ENCODE measurements at regions not wholly inside any gene's neighbourhood (a gene's known extent, or its start where the extent isn't known, plus 50 kb on each side); places are given as distances from the start of the nearest gene placed in this dataset.

GRCh38 chr2:122610948-122611609 is 855.6 kb downstream of the TSN start:
- peaks cover 5% of the 10 kb centered on the region for H3K9me3 Mint-ChIP-seq
- no peaks in the 10 kb centered on the region for H3K36me3 Mint-ChIP-seq (ENCODE audit: low read depth)
- no peak overlapping the region for H3K27ac Mint-ChIP-seq
- H3K27me3 Mint-ChIP-seq (ENCODE audit: low read depth), result no peaks in the 10 kb centered on the region
- TF ChIP-seq, protein P1, sequence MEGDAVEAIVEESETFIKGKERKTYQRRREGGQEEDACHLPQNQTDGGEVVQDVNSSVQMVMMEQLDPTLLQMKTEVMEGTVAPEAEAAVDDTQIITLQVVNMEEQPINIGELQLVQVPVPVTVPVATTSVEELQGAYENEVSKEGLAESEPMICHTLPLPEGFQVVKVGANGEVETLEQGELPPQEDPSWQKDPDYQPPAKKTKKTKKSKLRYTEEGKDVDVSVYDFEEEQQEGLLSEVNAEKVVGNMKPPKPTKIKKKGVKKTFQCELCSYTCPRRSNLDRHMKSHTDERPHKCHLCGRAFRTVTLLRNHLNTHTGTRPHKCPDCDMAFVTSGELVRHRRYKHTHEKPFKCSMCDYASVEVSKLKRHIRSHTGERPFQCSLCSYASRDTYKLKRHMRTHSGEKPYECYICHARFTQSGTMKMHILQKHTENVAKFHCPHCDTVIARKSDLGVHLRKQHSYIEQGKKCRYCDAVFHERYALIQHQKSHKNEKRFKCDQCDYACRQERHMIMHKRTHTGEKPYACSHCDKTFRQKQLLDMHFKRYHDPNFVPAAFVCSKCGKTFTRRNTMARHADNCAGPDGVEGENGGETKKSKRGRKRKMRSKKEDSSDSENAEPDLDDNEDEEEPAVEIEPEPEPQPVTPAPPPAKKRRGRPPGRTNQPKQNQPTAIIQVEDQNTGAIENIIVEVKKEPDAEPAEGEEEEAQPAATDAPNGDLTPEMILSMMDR (IDR thresholded peaks at IDR 0.05; ENCODE audit: unreplicated experiment in 3 of 3), result no peak
- H3K4me1 Mint-ChIP-seq, result no peaks in the 10 kb centered on the region
- H3K4me3 Mint-ChIP-seq, result no peak overlapping the region

GRCh38 chr2:122622934-122623333 is 867.5 kb downstream of the TSN start:
- H3K4me1 Mint-ChIP-seq, result no peaks in the 10 kb centered on the region
- H3K36me3 Mint-ChIP-seq (ENCODE audit: low read depth), result no peaks in the 10 kb centered on the region
- H3K27ac Mint-ChIP-seq, result no peak overlapping the region
- no peaks in the 10 kb centered on the region for H3K27me3 Mint-ChIP-seq (ENCODE audit: low read depth)
- TF ChIP-seq, protein P1 (IDR thresholded peaks at IDR 0.05; ENCODE audit: unreplicated experiment in 3 of 3), result no peak
- H3K4me3 Mint-ChIP-seq, result no peak overlapping the region
- peaks cover 18% of the 10 kb centered on the region for H3K9me3 Mint-ChIP-seq

GRCh38 chr2:122627388-122627787 is 871.9 kb downstream of the TSN start:
- Mint-ChIP-seq H3K27me3 (ENCODE audit: low read depth) (peaks cover 3% of the 10 kb centered on the region), H3K27ac (no peak overlapping the region), H3K9me3 (peaks cover 2% of the 10 kb centered on the region), H3K36me3 (ENCODE audit: low read depth) (no peaks in the 10 kb centered on the region), H3K4me1 (no peaks in the 10 kb centered on the region), H3K4me3 (no peak overlapping the region)
- TF ChIP-seq, protein P1 (IDR thresholded peaks at IDR 0.05; ENCODE audit: unreplicated experiment in 3 of 3), result no peak

GRCh38 chr2:122634256-122634655 is 878.8 kb downstream of the TSN start:
- Mint-ChIP-seq H3K4me3 (no peak overlapping the region), H3K27me3 (ENCODE audit: low read depth) (peaks cover 3% of the 10 kb centered on the region), H3K36me3 (ENCODE audit: low read depth) (no peaks in the 10 kb centered on the region), H3K9me3 (no peaks in the 10 kb centered on the region), H3K4me1 (peaks cover 15% of the 10 kb centered on the region), H3K27ac (peak overlapping the region in 2 of 3 experiments; percentile 66 to 86)
- TF ChIP-seq, protein P1 (IDR thresholded peaks at IDR 0.05; ENCODE audit: unreplicated experiment in 3 of 3), result no peak

- Mint-ChIP-seq H3K9me3 (no peaks in the 10 kb centered on the region), H3K4me1 (peaks cover 15% of the 10 kb centered on the region), H3K27me3 (ENCODE audit: low read depth) (peaks cover 3% of the 10 kb centered on the region), H3K4me3 (no peak overlapping the region), H3K36me3 (ENCODE audit: low read depth) (no peaks in the 10 kb centered on the region), H3K27ac (peak overlapping the region in 2 of 3 experiments; percentile 66 to 86)
- TF ChIP-seq, protein P1 (IDR thresholded peaks at IDR 0.05; ENCODE audit: unreplicated experiment in 3 of 3), result no peak
These were observed 879.5 kb downstream of the TSN start for GRCh38 chr2:122634920-122635319.

GRCh38 chr2:122635686-122636085 is 880.2 kb downstream of the TSN start:
- no peaks in the 10 kb centered on the region for H3K9me3 Mint-ChIP-seq
- H3K4me3 Mint-ChIP-seq, result no peak overlapping the region
- peak overlapping the region in 1 of 3 experiments; percentile 70 for H3K27ac Mint-ChIP-seq
- peaks cover 15% of the 10 kb centered on the region for H3K4me1 Mint-ChIP-seq
- peaks cover 3% of the 10 kb centered on the region for H3K27me3 Mint-ChIP-seq (ENCODE audit: low read depth)
- H3K36me3 Mint-ChIP-seq (ENCODE audit: low read depth), result no peaks in the 10 kb centered on the region
- TF ChIP-seq, protein P1 (IDR thresholded peaks at IDR 0.05; ENCODE audit: unreplicated experiment in 3 of 3), result no peak
